K562 (cell line): ENCODE measurements at regions not wholly inside any gene's neighbourhood (a gene's known extent, or its start where the extent isn't known, plus 50 kb on each side); places are given as distances from the start of the nearest gene placed in this dataset.

Source experiments
- ATAC-seq: fragments of 200-7000 bp; cut with Tn5 transposase; 3 replicates; pipeline ENCODE4 v1.9.1; 2020; ENCODE audit warnings: moderate library complexity
- BruUV-seq: library from RNA; stranded (reverse); fragments of 400-500 nt; replicated peaks from 2 replicates; lab custom pipeline; 2021; lab: Mats Ljungman, UMichigan
- CTCF ChIA-PET: fragments of 300-600 bp; formaldehyde crosslinking; extraction: SDS; loops from one replicate; lab custom pipeline; 2021; ENCODE audit warnings: low intra/inter-chr PET ratio; lab: Yijun Ruan, JAX
- POLR2A ChIA-PET: fragments of 300-600, 350-650 bp; sonication (Branson Sonifier 250); formaldehyde crosslinking; extraction: SDS; loops from one replicate; lab custom pipeline; 2021; ENCODE audit warnings: antibody characterized with exemption, inconsistent platforms; lab: Yijun Ruan, JAX
- DNase-seq, 4 experiments: peaks; one replicate each; pipeline versions ENCODE4 v3.0.0 to v3.0.0-alpha.2; 2011 to 2018; ENCODE audit warnings: low spot score in 3 of 4, mixed read lengths in 3 of 4; ENCODE audit errors: extremely low read depth in 1 of 4
- FAIRE-seq: peaks from 2 replicates; lab custom pipeline; 2011; peaks lifted over from hg19 to GRCh38; lab: Jason Lieb, UNC
- H2AFZ ChIP-seq: 2 replicates; pipeline ENCODE4 v1.6.0; 2011; ENCODE audit warnings: low read depth, low read length, control low read depth, inconsistent platforms
- H3K27ac ChIP-seq: fragments of 200-600 bp; 3 replicates; pipeline ENCODE4 v1.8.0; 2011; ENCODE audit warnings: low read depth, mild to moderate bottlenecking, control low read depth, inconsistent platforms, low read length, moderate library complexity, mixed read lengths; ENCODE audit errors: extremely low read depth
- H3K27me3 ChIP-seq, 2 experiments: fragments of 300-600 bp in 1 of 2; 2 replicates in 1 of 2; 3 replicates in 1 of 2; pipeline versions ENCODE4 v1.6.0 to v1.8.0; 2011; ENCODE audit warnings: inconsistent platforms in 2 of 2, low read length in 2 of 2, mild to moderate bottlenecking in 1 of 2, mixed read lengths in 1 of 2, moderate library complexity in 1 of 2; ENCODE audit not compliant: control insufficient read depth in 2 of 2, insufficient read depth in 2 of 2
- H3K36me3 ChIP-seq: fragments of 300-600 bp; 3 replicates; pipeline ENCODE4 v1.8.0; 2011; ENCODE audit warnings: mild to moderate bottlenecking, low read length, inconsistent platforms; ENCODE audit not compliant: control insufficient read depth, insufficient read depth
- H3K4me1 ChIP-seq, 2 experiments: fragments of 200-600 bp in 1 of 2; replicated peaks in 1 of 2; 2 replicates in 1 of 2; 3 replicates in 1 of 2; pipeline versions ENCODE4 v1.5.1 to v1.8.0; 2011; ENCODE audit warnings: inconsistent platforms in 2 of 2, low read length in 2 of 2, mild to moderate bottlenecking in 1 of 2, mixed read lengths in 1 of 2, moderate library complexity in 1 of 2; ENCODE audit not compliant: control insufficient read depth in 2 of 2, insufficient read depth in 2 of 2
- H3K4me2 ChIP-seq: 2 replicates; pipeline ENCODE4 v1.6.1; 2011; ENCODE audit warnings: low read length, control low read depth, inconsistent platforms, mixed read lengths; ENCODE audit not compliant: insufficient read depth
- H3K4me3 ChIP-seq: fragments of 200-600 bp; sonication (generic), shearing (Covaris generic); 2 replicates; pipeline ENCODE4 v1.5.1; 2016; ENCODE audit warnings: control low read depth, inconsistent platforms
- H3K79me2 ChIP-seq: fragments of 200-600 bp; 3 replicates; pipeline ENCODE4 v1.8.0; 2011; ENCODE audit warnings: low read length, inconsistent platforms; ENCODE audit not compliant: control insufficient read depth, insufficient read depth
- H3K9ac ChIP-seq, 2 experiments: 2 replicates each; pipeline versions ENCODE4 v1.6.0 to v1.6.1; 2011; ENCODE audit warnings: low read depth in 2 of 2, low read length in 2 of 2, control low read depth in 1 of 2, inconsistent platforms in 1 of 2, mild to moderate bottlenecking in 1 of 2, mixed read lengths in 1 of 2; ENCODE audit not compliant: insufficient read depth in 1 of 2
- H3K9me1 ChIP-seq: one replicate; pipeline ENCODE4 v1.6.0; 2011; ENCODE audit warnings: inconsistent platforms, mild to moderate bottlenecking, low read length, moderate library complexity; ENCODE audit not compliant: control insufficient read depth, insufficient read depth
- H3K9me3 ChIP-seq: replicated peaks from 2 replicates; pipeline ENCODE4 v1.5.1; 2011; ENCODE audit warnings: low read depth, low read length, inconsistent platforms; ENCODE audit not compliant: control insufficient read depth, insufficient read depth
- H4K20me1 ChIP-seq: replicated peaks from 2 replicates; pipeline ENCODE4 v1.6.1; 2011; ENCODE audit warnings: low read length, inconsistent platforms, mixed read lengths; ENCODE audit not compliant: control insufficient read depth, insufficient read depth
- BCL6 ChIP-seq: fragments of 250-450 bp; sonication (Bioruptor Pico); IDR thresholded peaks from 2 replicates; pipeline ENCODE4 v1.4.0; 2020
- E2F6 ChIP-seq, 2 experiments: IDR thresholded peaks; 2 replicates each; pipeline ENCODE4 v1.6.1; 2011; ENCODE audit warnings: borderline replicate concordance in 1 of 2, control low read depth in 1 of 2, low read depth in 1 of 2, low read length in 1 of 2, mild to moderate bottlenecking in 1 of 2, mixed read lengths in 1 of 2, moderate library complexity in 1 of 2; ENCODE audit not compliant: insufficient read depth in 1 of 2, insufficient read length in 1 of 2, poor library complexity in 1 of 2, severe bottlenecking in 1 of 2; ENCODE audit errors: extremely low read depth in 1 of 2
- EWSR1 ChIP-seq: fragments of 450-650 bp; IDR thresholded peaks from 2 replicates; pipeline ENCODE4 v1.6.1; 2018; ENCODE audit warnings: borderline replicate concordance, mild to moderate bottlenecking, low read depth, moderate library complexity; ENCODE audit not compliant: partially characterized antibody
- GMEB1 ChIP-seq: fragments of 250-450 bp; sonication (Bioruptor Pico); IDR thresholded peaks from 2 replicates; pipeline ENCODE4 v1.4.0; 2020; ENCODE audit warnings: mild to moderate bottlenecking
- NELFE ChIP-seq: IDR thresholded peaks from 2 replicates; pipeline ENCODE4 v1.6.1; 2011; ENCODE audit warnings: mild to moderate bottlenecking; ENCODE audit not compliant: insufficient read depth, insufficient read length
- PHB2 ChIP-seq: fragments of 450-650 bp; IDR thresholded peaks from 2 replicates; pipeline ENCODE4 v1.6.1; 2017; ENCODE audit warnings: low read depth
- SMAD4 ChIP-seq: fragments of 250-450 bp; sonication (Bioruptor Pico); conservative IDR thresholded peaks from 2 replicates; pipeline ENCODE4 v1.8.0; 2021; ENCODE audit warnings: inconsistent platforms, mild to moderate bottlenecking, moderate library complexity
- SPI1 ChIP-seq: IDR thresholded peaks from 2 replicates; pipeline ENCODE4 v1.6.1; 2011; ENCODE audit warnings: low read depth, low read length, control low read depth, borderline replicate concordance
- STAT5A ChIP-seq: IDR thresholded peaks from 2 replicates; pipeline ENCODE4 v1.6.1; 2012; ENCODE audit warnings: low read length, inconsistent platforms, borderline replicate concordance
- TRIM25 ChIP-seq: fragments of 450-650 bp; IDR thresholded peaks from 2 replicates; pipeline ENCODE4 v1.7.0; 2016; ENCODE audit warnings: borderline replicate concordance
- ZBTB33 ChIP-seq: sonication (generic); formaldehyde crosslinking; IDR thresholded peaks from 2 replicates; pipeline ENCODE4 v1.8.1; 2023; ENCODE audit warnings: mild to moderate bottlenecking, missing genetic modification reagents
- ZNF134 ChIP-seq: fragments of 250-450 bp; sonication (Bioruptor Pico); conservative IDR thresholded peaks from 2 replicates; pipeline ENCODE4 v1.4.0; 2020
- ZNF695 ChIP-seq: fragments of 450-650 bp; formaldehyde crosslinking; IDR thresholded peaks from 2 replicates; pipeline ENCODE4 v1.4.0; 2020; ENCODE audit warnings: mild to moderate bottlenecking, moderate library complexity
- ZNF780A ChIP-seq: fragments of 250-450 bp; sonication (Bioruptor Pico); IDR thresholded peaks from 2 replicates; pipeline ENCODE4 v1.5.0; 2021; ENCODE audit warnings: mild to moderate bottlenecking
- WGBS: fragments of 100-300 bp; shearing (Covaris generic); methylation state at CpG from one replicate; pipeline ENCODE4 v1.1.6; 2016; ENCODE audit warnings: low coverage, mixed read lengths; ENCODE audit not compliant: insufficient coverage; ENCODE audit errors: missing lambda C conversion rate; 5-methylcytosine and 5-hydroxymethylcytosine counted together
- in situ Hi-C: fragments of 300-500 bp; cut with MboI; formaldehyde crosslinking; loops from 4 replicates; pipeline ENCODE4 v1.15.0; 2018; ENCODE audit warnings: inconsistent platforms, mixed read lengths
- intact Hi-C: fragments of 100-400 bp; cut with micrococcal nuclease; formaldehyde crosslinking; loops from 2 replicates; pipeline ENCODE4 v1.14.2; 2022

- H3K9me3 ChIP-seq, result no peaks in the 10 kb centered on the region
- H3K27ac ChIP-seq, result no peak overlapping the region
- H3K9ac ChIP-seq, result no peak overlapping the region
- H3K27me3 ChIP-seq, result no peaks in the 10 kb centered on the region
- ATAC-seq, result no peak
- DNase-seq, result no peak
- H3K36me3 ChIP-seq, result no peaks in the 10 kb centered on the region
- 0% methylated on average over 2 of the region's 2 CpGs for WGBS
- no peaks in the 10 kb centered on the region for H4K20me1 ChIP-seq
- ChIA-PET POLR2A (no interaction called here), CTCF (no interaction called here)
- no peak overlapping the region for H3K4me3 ChIP-seq
- no TSS peak for BruUV-seq
- H2AFZ ChIP-seq, result no peak overlapping the region
- H3K4me1 ChIP-seq, result no peaks in the 10 kb centered on the region
- no peak for FAIRE-seq
- intact Hi-C loops (no loop called here), in situ Hi-C loops (no loop called here)
- H3K9me1 ChIP-seq, result no peaks in the 10 kb centered on the region
- no peaks in the 10 kb centered on the region for H3K79me2 ChIP-seq
- no peak overlapping the region for H3K4me2 ChIP-seq
- TF ChIP-seq ZNF134 (no peak), PHB2 (no peak), ZBTB33 (CRISPR knock-in tag) (no peak), ZNF695 (CRISPR knock-in tag) (no peak), SMAD4 (CRISPR knock-in tag) (no peak), STAT5A (no peak), NELFE (no peak), TRIM25 (no peak), EWSR1 (no peak), E2F6 (IDR thresholded peaks at IDR 0.05; ENCODE audit: borderline replicate concordance in 1 of 2, extremely low read depth in 1 of 2, insufficient read depth in 1 of 2, insufficient read length in 1 of 2, low read depth in 1 of 2, low read length in 1 of 2, poor library complexity in 1 of 2, severe bottlenecking in 1 of 2) (no peak), BCL6 (no peak), GMEB1 (CRISPR knock-in tag) (no peak), ZNF780A (CRISPR knock-in tag) (no peak), SPI1 (no peak)
Observed at GRCh38 chr5:111656580-111656979, 100.4 kb downstream of the NREP start.
